EH (cell line): ENCODE measurements at regions not wholly inside any gene's neighbourhood (a gene's known extent, or its start where the extent isn't known, plus 50 kb on each side); places are given as distances from the start of the nearest gene placed in this dataset.

Experiments
- DNase-seq: peaks from one replicate; pipeline ENCODE4 v3.0.0-alpha.2; 2015; ENCODE audit warnings: low read depth

GRCh38 chr2:145018502-145018901 is 498.6 kb upstream of the ZEB2 start:
- DNase-seq = no peak

GRCh38 chr2:145017149-145017548 is 497.2 kb upstream of the ZEB2 start:
- peak; percentile 13 for DNase-seq

GRCh38 chr2:145016711-145017110 is 496.8 kb upstream of the ZEB2 start:
- peak; percentile 48 for DNase-seq

- DNase-seq = no peak
These were observed 495.6 kb upstream of the ZEB2 start for GRCh38 chr2:145015561-145015960.

GRCh38 chr2:145012806-145013205 is 492.9 kb upstream of the ZEB2 start:
- peak; percentile 24 for DNase-seq

GRCh38 chr2:145012214-145012670 is 492.3 kb upstream of the ZEB2 start:
- DNase-seq = peak; percentile 76

GRCh38 chr2:145010635-145011034 is 490.7 kb upstream of the ZEB2 start:
- no peak for DNase-seq

- DNase-seq = no peak
These were observed 488.0 kb upstream of the ZEB2 start for GRCh38 chr2:145007960-145008263.

GRCh38 chr2:145007093-145007959 is 487.4 kb upstream of the ZEB2 start:
- peak; percentile 100 for DNase-seq

- no peak for DNase-seq
These were observed 482.7 kb upstream of the ZEB2 start for GRCh38 chr2:145002624-145003023.

GRCh38 chr2:145000376-145000775 is 480.5 kb upstream of the ZEB2 start:
- no peak for DNase-seq

GRCh38 chr2:144999936-145000335 is 480.0 kb upstream of the ZEB2 start:
- no peak for DNase-seq

GRCh38 chr2:144999071-144999875 is 479.4 kb upstream of the ZEB2 start:
- DNase-seq = peak; percentile 14

- no peak for DNase-seq
These were observed 478.5 kb upstream of the ZEB2 start for GRCh38 chr2:144998435-144998834.

GRCh38 chr2:144996225-144996795 is 476.4 kb upstream of the ZEB2 start:
- DNase-seq = peak; percentile 91

- peak; percentile 66 for DNase-seq
These were observed 475.6 kb upstream of the ZEB2 start for GRCh38 chr2:144995482-144995881.

GRCh38 chr2:144990661-144991060 is 470.7 kb upstream of the ZEB2 start:
- DNase-seq = no peak

- DNase-seq = no peak
These were observed 469.8 kb upstream of the ZEB2 start for GRCh38 chr2:144989579-144990270.

GRCh38 chr2:144988591-144988990 is 468.7 kb upstream of the ZEB2 start:
- no peak for DNase-seq

- DNase-seq = no peak
These were observed 466.8 kb upstream of the ZEB2 start for GRCh38 chr2:144986691-144987090.

- DNase-seq = no peak
These were observed 464.1 kb upstream of the ZEB2 start for GRCh38 chr2:144984038-144984437.

GRCh38 chr2:144983107-144983506 is 463.2 kb upstream of the ZEB2 start:
- no peak for DNase-seq
